GM20000 (cell line): ENCODE measurements at regions not wholly inside any gene's neighbourhood (a gene's known extent, or its start where the extent isn't known, plus 50 kb on each side); places are given as distances from the start of the nearest gene placed in this dataset.

ENCODE experiments used
- DNase-seq: peaks from one replicate; pipeline ENCODE4 v3.0.0; 2012; ENCODE audit warnings: low spot score
- CTCF ChIP-seq: IDR thresholded peaks from 2 replicates; pipeline ENCODE4 v1.5.1; 2012; ENCODE audit warnings: mild to moderate bottlenecking, control low read depth; ENCODE audit errors: extremely low read depth, missing control alignments

GRCh38 chr11:70631624-70632047 is 233.3 kb downstream of the CTTN start:
- TF ChIP-seq CTCF: no peak
- DNase-seq: no peak

GRCh38 chr11:70633610-70634009 is 235.3 kb downstream of the CTTN start:
- no peak for TF ChIP-seq CTCF
- no peak for DNase-seq

GRCh38 chr11:70636659-70637058 is 238.3 kb downstream of the CTTN start:
- TF ChIP-seq CTCF: no peak
- no peak for DNase-seq

GRCh38 chr11:70637186-70637800 is 239.0 kb downstream of the CTTN start:
- TF ChIP-seq CTCF: no peak
- no peak for DNase-seq

GRCh38 chr11:70637949-70638583 is 239.7 kb downstream of the CTTN start:
- no peak for TF ChIP-seq CTCF
- no peak for DNase-seq

GRCh38 chr11:70640408-70640807 is 242.1 kb downstream of the CTTN start:
- TF ChIP-seq CTCF: no peak
- DNase-seq: no peak

GRCh38 chr11:70641369-70641768 is 243.0 kb downstream of the CTTN start:
- TF ChIP-seq CTCF: no peak
- no peak for DNase-seq
